ENCODE measurements at regions not wholly inside any gene's neighbourhood (a gene's known extent, or its start where the extent isn't known, plus 50 kb on each side); places are given as distances from the start of the nearest gene placed in this dataset.

DNA sequence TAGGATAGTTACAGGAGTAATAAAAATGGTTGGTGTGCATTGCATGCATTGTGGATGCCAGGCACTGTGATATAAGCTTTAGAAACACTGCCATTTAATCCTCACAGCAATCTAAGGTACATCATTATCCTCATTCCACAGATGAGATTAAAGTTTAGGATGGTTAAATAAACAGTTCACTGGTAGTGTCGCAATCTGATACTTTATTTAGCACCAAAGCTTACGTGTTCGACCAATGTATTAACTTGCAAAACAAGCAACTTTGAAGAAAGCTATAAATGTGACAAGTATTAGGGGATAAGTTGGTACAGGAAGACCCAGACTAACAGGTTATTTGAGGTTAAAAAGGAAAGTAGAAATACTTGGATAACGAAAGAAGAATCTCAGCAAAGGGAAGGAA, 150.5 kb upstream of the ZNF385D start:
- Mint-ChIP-seq H3K4me1 (no peaks in the 10 kb centered on the region), H3K27ac (no peak overlapping the region), H3K4me3 (no peak overlapping the region), H3K9me3 (no peaks in the 10 kb centered on the region), H3K27me3 (ENCODE audit: low read depth) (no peaks in the 10 kb centered on the region), H3K36me3 (ENCODE audit: insufficient read depth in 1 of 3, low read depth in 3 of 3) (no peaks in the 10 kb centered on the region)
- no peaks in the 10 kb centered on the region for H3K79me1 ChIP-seq (ENCODE audit: insufficient read depth, low read depth, low read length, poor library complexity, severe bottlenecking)
- no peak overlapping the region for H3K14ac ChIP-seq (ENCODE audit: insufficient read depth, low read length)
- H3K27ac ChIP-seq (ENCODE audit: insufficient read length, low read depth, low read length) = no peak overlapping the region
- H3T11ph ChIP-seq (ENCODE audit: low read length) = no peak overlapping the region
- no peak overlapping the region for H3K18ac ChIP-seq (ENCODE audit: insufficient read length, low read depth, low read length)
- H4K8ac ChIP-seq (replicated peaks; ENCODE audit: insufficient read length, low read depth, low read length) = no peak overlapping the region
- H2BK15ac ChIP-seq (ENCODE audit: low read depth, low read length) = no peak overlapping the region
- TF ChIP-seq, protein P1, sequence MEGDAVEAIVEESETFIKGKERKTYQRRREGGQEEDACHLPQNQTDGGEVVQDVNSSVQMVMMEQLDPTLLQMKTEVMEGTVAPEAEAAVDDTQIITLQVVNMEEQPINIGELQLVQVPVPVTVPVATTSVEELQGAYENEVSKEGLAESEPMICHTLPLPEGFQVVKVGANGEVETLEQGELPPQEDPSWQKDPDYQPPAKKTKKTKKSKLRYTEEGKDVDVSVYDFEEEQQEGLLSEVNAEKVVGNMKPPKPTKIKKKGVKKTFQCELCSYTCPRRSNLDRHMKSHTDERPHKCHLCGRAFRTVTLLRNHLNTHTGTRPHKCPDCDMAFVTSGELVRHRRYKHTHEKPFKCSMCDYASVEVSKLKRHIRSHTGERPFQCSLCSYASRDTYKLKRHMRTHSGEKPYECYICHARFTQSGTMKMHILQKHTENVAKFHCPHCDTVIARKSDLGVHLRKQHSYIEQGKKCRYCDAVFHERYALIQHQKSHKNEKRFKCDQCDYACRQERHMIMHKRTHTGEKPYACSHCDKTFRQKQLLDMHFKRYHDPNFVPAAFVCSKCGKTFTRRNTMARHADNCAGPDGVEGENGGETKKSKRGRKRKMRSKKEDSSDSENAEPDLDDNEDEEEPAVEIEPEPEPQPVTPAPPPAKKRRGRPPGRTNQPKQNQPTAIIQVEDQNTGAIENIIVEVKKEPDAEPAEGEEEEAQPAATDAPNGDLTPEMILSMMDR (conservative IDR thresholded peaks at IDR 0.05) = no peak
- H3K4me2 ChIP-seq (ENCODE audit: insufficient read depth, insufficient read length, low read length) = no peak overlapping the region
- no peaks in the 10 kb centered on the region for H3K9me3 ChIP-seq (ENCODE audit: control insufficient read depth, low read depth, low read length)
- no peaks in the 10 kb centered on the region for H3K27me3 ChIP-seq (ENCODE audit: insufficient read depth, low read length)
- no peak overlapping the region for H3K23ac ChIP-seq (ENCODE audit: insufficient read length, low read depth, low read length)
- H4K5ac ChIP-seq (ENCODE audit: insufficient read length, low read depth, low read length) = no peak overlapping the region
- H3K79me2 ChIP-seq (ENCODE audit: insufficient read depth, low read length) = no peaks in the 10 kb centered on the region
- H2BK12ac ChIP-seq (ENCODE audit: insufficient read length, low read depth, low read length) = no peak overlapping the region
- H4K20me1 ChIP-seq (ENCODE audit: control insufficient read depth, insufficient read depth, insufficient read length) = no peaks in the 10 kb centered on the region
- H3K4ac ChIP-seq (ENCODE audit: low read depth, low read length) = no peak overlapping the region
- H3K4me1 ChIP-seq (ENCODE audit: insufficient read depth, low read length) = no peaks in the 10 kb centered on the region
- WGBS (ENCODE audit: extremely low coverage, insufficient read length, low lambda C conversion rate) = no CpG with 5 or more reads among the region's 4 CpGs
- H3K23me2 ChIP-seq (ENCODE audit: insufficient read length, low read depth, low read length, poor library complexity, severe bottlenecking) = no peaks in the 10 kb centered on the region
- H2AFZ ChIP-seq (ENCODE audit: low read length) = no peak overlapping the region
- no peak overlapping the region for H2BK5ac ChIP-seq (ENCODE audit: insufficient read length, low read length)
- H3K9ac ChIP-seq (ENCODE audit: extremely low read depth, insufficient read length, low read length) = no peak overlapping the region
- no peak overlapping the region for H4K91ac ChIP-seq (ENCODE audit: insufficient read length, low read depth, low read length)
- no peak overlapping the region for H2BK120ac ChIP-seq (ENCODE audit: low read depth, low read length, poor library complexity, severe bottlenecking)
- H2AK5ac ChIP-seq (ENCODE audit: insufficient read length, low read length) = no peak overlapping the region
- no peak overlapping the region for H3K56ac ChIP-seq (ENCODE audit: insufficient read length, low read depth, low read length)
- no peak overlapping the region for H2BK20ac ChIP-seq (ENCODE audit: low read depth, low read length, poor library complexity, severe bottlenecking)
- no peak for DNase-seq
